ENCODE measurements at regions not wholly inside any gene's neighbourhood (a gene's known extent, or its start where the extent isn't known, plus 50 kb on each side); places are given as distances from the start of the nearest gene placed in this dataset.

- intact Hi-C loops (cut with DNase I), result no loop called here
- no peak for DNase-seq (ENCODE audit: low spot score)
Measured at GRCh38 chr14:65920996-65921395, 508.5 kb downstream of the FUT8 start.

- DNase-seq (ENCODE audit: low spot score), result no peak
- intact Hi-C loops (cut with DNase I), result no loop called here
Measured at GRCh38 chr14:65922142-65922541, 509.6 kb downstream of the FUT8 start.

GRCh38 chr14:65926504-65926903 is 514.0 kb downstream of the FUT8 start:
- intact Hi-C loops (cut with DNase I), result no loop called here

GRCh38 chr14:65926935-65927700 is 514.6 kb downstream of the FUT8 start:
- DNase-seq (ENCODE audit: low spot score), result no peak
- intact Hi-C loops (cut with DNase I), result no loop called here

More at GRCh38 chr14:65926504-65926903, 514.0 kb downstream of the FUT8 start:
- no peak for DNase-seq (ENCODE audit: low spot score)

GRCh38 chr14:65927931-65928356 is 515.4 kb downstream of the FUT8 start:
- DNase-seq (ENCODE audit: low spot score), result no peak
- intact Hi-C loops (cut with DNase I), result no loop called here

- no peak for DNase-seq (ENCODE audit: low spot score)
- intact Hi-C loops (cut with DNase I), result no loop called here
Measured at GRCh38 chr14:65928995-65929394, 516.5 kb downstream of the FUT8 start.

GRCh38 chr14:65933400-65934069 is 521.0 kb downstream of the FUT8 start:
- intact Hi-C loops (cut with DNase I), result no loop called here
- DNase-seq (ENCODE audit: low spot score), result no peak

GRCh38 chr14:65934070-65934435 is 521.5 kb downstream of the FUT8 start:
- DNase-seq (ENCODE audit: low spot score), result no peak
- intact Hi-C loops (cut with DNase I), result no loop called here

- intact Hi-C loops (cut with DNase I), result no loop called here
- no peak for DNase-seq (ENCODE audit: low spot score)
Measured at GRCh38 chr14:65936342-65936975, 523.9 kb downstream of the FUT8 start.

- DNase-seq (ENCODE audit: low spot score), result no peak
- intact Hi-C loops (cut with DNase I), result no loop called here
Measured at GRCh38 chr14:65937079-65937959, 524.8 kb downstream of the FUT8 start.

GRCh38 chr14:65937960-65938316 is 525.4 kb downstream of the FUT8 start:
- no peak for DNase-seq (ENCODE audit: low spot score)
- intact Hi-C loops (cut with DNase I), result no loop called here

- no peak for DNase-seq (ENCODE audit: low spot score)
- intact Hi-C loops (cut with DNase I), result no loop called here
Measured at GRCh38 chr14:65938738-65939137, 526.2 kb downstream of the FUT8 start.

GRCh38 chr14:65939184-65939583 is 526.7 kb downstream of the FUT8 start:
- DNase-seq (ENCODE audit: low spot score), result no peak
- intact Hi-C loops (cut with DNase I), result no loop called here

- no peak for DNase-seq (ENCODE audit: low spot score)
- intact Hi-C loops (cut with DNase I), result no loop called here
Measured at GRCh38 chr14:65940056-65940735, 527.7 kb downstream of the FUT8 start.

GRCh38 chr14:65941091-65941490 is 528.6 kb downstream of the FUT8 start:
- DNase-seq (ENCODE audit: low spot score), result no peak
- intact Hi-C loops (cut with DNase I), result no loop called here

GRCh38 chr14:65943150-65943549 is 530.6 kb downstream of the FUT8 start:
- intact Hi-C loops (cut with DNase I), result no loop called here

GRCh38 chr14:65943916-65944410 is 531.4 kb downstream of the FUT8 start:
- intact Hi-C loops (cut with DNase I), result no loop called here

More at GRCh38 chr14:65943150-65943549, 530.6 kb downstream of the FUT8 start:
- no peak for DNase-seq (ENCODE audit: low spot score)

GRCh38 chr14:65945327-65945726 is 532.8 kb downstream of the FUT8 start:
- no peak for DNase-seq (ENCODE audit: low spot score)
- intact Hi-C loops (cut with DNase I), result no loop called here

More at GRCh38 chr14:65943916-65944410, 531.4 kb downstream of the FUT8 start:
- DNase-seq (ENCODE audit: low spot score), result no peak

GRCh38 chr14:65946494-65946893 is 534.0 kb downstream of the FUT8 start:
- no peak for DNase-seq (ENCODE audit: low spot score)

More at GRCh38 chr14:65946494-65946893, 534.0 kb downstream of the FUT8 start:
- intact Hi-C loops (cut with DNase I), result no loop called here
